SU-DHL-6 (cell line): ENCODE measurements at regions not wholly inside any gene's neighbourhood (a gene's known extent, or its start where the extent isn't known, plus 50 kb on each side); places are given as distances from the start of the nearest gene placed in this dataset.

Experiments used
- H2AFZ ChIP-seq: fragments of 200-600 bp; sonication (generic); 2 replicates; pipeline ENCODE4 v1.6.1; 2014; ENCODE audit warnings: low read depth, mild to moderate bottlenecking, moderate library complexity, mixed read lengths, antibody characterized with exemption, low read length; ENCODE audit not compliant: severe bottlenecking
- H3F3A ChIP-seq: fragments of 200-600 bp; shearing (Covaris generic); 2 replicates; pipeline ENCODE4 v1.6.0; 2016; ENCODE audit warnings: antibody characterized with exemption, mild to moderate bottlenecking; ENCODE audit not compliant: insufficient read depth
- H3K27ac ChIP-seq: fragments of 200-600 bp; sonication (generic); 2 replicates; pipeline ENCODE4 v1.5.1; 2016; ENCODE audit warnings: low read depth, mild to moderate bottlenecking, low read length, moderate library complexity, mixed read lengths
- H3K27me3 ChIP-seq: fragments of 200-600 bp; sonication (generic), shearing (Covaris generic); 2 replicates; pipeline ENCODE4 v1.6.0; 2014; ENCODE audit warnings: mild to moderate bottlenecking, low read length
- H3K36me3 ChIP-seq: fragments of 200-600 bp; sonication (generic); 2 replicates; pipeline ENCODE4 v1.6.1; 2014; ENCODE audit warnings: mild to moderate bottlenecking, low read length, mixed read lengths
- H3K4me2 ChIP-seq: fragments of 300-600, 200-600 bp; shearing (Covaris generic), sonication (generic); 2 replicates; pipeline ENCODE4 v1.6.0; 2014; ENCODE audit warnings: low read length, low read depth, mild to moderate bottlenecking; ENCODE audit not compliant: poor library complexity, severe bottlenecking
- H3K4me3 ChIP-seq: fragments of 200-600 bp; sonication (generic); 2 replicates; pipeline ENCODE4 v1.5.1; 2014; ENCODE audit warnings: antibody characterized with exemption, low read length, mild to moderate bottlenecking, mixed read lengths; ENCODE audit not compliant: insufficient read depth, poor library complexity, severe bottlenecking
- H3K79me2 ChIP-seq: fragments of 200-600 bp; sonication (generic); 2 replicates; pipeline ENCODE4 v1.6.1; 2014; ENCODE audit warnings: mild to moderate bottlenecking, low read length, moderate library complexity; ENCODE audit not compliant: insufficient read depth
- H3K9ac ChIP-seq: fragments of 200-600 bp; sonication (generic); 2 replicates; pipeline ENCODE4 v1.7.0; 2014; ENCODE audit warnings: mild to moderate bottlenecking, low read length
- H3K9me2 ChIP-seq: fragments of 200-600 bp; sonication (generic); replicated peaks from 2 replicates; pipeline ENCODE4 v1.6.1; 2014; ENCODE audit warnings: low read length; ENCODE audit not compliant: insufficient read depth
- H3K9me3 ChIP-seq: fragments of 200-600 bp; sonication (generic); 2 replicates; pipeline ENCODE4 v1.6.1; 2014; ENCODE audit warnings: low read length, mixed read lengths; ENCODE audit not compliant: insufficient read depth
- H4K20me1 ChIP-seq: fragments of 200-600 bp; sonication (generic); 2 replicates; pipeline ENCODE4 v1.6.1; 2014; ENCODE audit warnings: low read depth, mild to moderate bottlenecking, antibody characterized with exemption, low read length, moderate library complexity, mixed read lengths
- EZH2phosphoT487 ChIP-seq: fragments of 200-600 bp; sonication (generic), shearing (Covaris generic); conservative IDR thresholded peaks from 2 replicates; pipeline ENCODE4 v1.6.1; 2018; ENCODE audit warnings: mild to moderate bottlenecking, antibody characterized with exemption, low read length, moderate library complexity, mixed read lengths
- TF ChIP-seq, protein P1 (sequence below): fragments of 200-600 bp; sonication (generic); IDR thresholded peaks from one replicate; pipeline ENCODE4 v1.5.1; 2017; ENCODE audit warnings: antibody characterized with exemption, mild to moderate bottlenecking, low read length, moderate library complexity; ENCODE audit not compliant: insufficient read depth, poor library complexity, severe bottlenecking

DNA sequence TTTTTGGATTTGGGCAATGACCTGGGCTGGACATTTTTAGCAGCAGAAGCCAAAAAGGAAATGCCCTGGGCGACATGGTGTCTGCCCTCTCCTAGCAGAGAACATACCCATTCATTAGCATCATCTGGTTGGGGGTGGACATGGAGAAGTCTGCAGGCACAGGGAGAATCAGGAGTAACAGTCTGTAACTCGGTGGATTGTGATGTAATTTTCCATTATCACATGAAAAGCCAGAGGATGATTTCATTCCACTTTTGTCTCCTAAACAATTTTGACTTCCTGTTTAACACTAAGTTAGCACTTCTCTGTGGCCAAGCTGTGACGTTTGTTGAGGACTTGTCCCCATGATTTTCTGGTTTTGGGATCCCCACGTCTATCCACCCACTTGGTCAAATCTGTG is 153.8 kb upstream of the HABP2 start:
- TF ChIP-seq EZH2phosphoT487 = no peak
- TF ChIP-seq, protein P1, sequence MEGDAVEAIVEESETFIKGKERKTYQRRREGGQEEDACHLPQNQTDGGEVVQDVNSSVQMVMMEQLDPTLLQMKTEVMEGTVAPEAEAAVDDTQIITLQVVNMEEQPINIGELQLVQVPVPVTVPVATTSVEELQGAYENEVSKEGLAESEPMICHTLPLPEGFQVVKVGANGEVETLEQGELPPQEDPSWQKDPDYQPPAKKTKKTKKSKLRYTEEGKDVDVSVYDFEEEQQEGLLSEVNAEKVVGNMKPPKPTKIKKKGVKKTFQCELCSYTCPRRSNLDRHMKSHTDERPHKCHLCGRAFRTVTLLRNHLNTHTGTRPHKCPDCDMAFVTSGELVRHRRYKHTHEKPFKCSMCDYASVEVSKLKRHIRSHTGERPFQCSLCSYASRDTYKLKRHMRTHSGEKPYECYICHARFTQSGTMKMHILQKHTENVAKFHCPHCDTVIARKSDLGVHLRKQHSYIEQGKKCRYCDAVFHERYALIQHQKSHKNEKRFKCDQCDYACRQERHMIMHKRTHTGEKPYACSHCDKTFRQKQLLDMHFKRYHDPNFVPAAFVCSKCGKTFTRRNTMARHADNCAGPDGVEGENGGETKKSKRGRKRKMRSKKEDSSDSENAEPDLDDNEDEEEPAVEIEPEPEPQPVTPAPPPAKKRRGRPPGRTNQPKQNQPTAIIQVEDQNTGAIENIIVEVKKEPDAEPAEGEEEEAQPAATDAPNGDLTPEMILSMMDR = no peak
- H3K4me2 ChIP-seq = no peak overlapping the region
- H3K27me3 ChIP-seq = no peaks in the 10 kb centered on the region
- no peak overlapping the region for H3K4me3 ChIP-seq
- no peak overlapping the region for H2AFZ ChIP-seq
- H3K36me3 ChIP-seq = no peaks in the 10 kb centered on the region
- H3K9ac ChIP-seq = no peak overlapping the region
- no peaks in the 10 kb centered on the region for H3K79me2 ChIP-seq
- no peaks in the 10 kb centered on the region for H3K9me2 ChIP-seq
- no peaks in the 10 kb centered on the region for H3F3A ChIP-seq
- H4K20me1 ChIP-seq = no peaks in the 10 kb centered on the region
- no peak overlapping the region for H3K27ac ChIP-seq
- H3K9me3 ChIP-seq = no peaks in the 10 kb centered on the region

DNA sequence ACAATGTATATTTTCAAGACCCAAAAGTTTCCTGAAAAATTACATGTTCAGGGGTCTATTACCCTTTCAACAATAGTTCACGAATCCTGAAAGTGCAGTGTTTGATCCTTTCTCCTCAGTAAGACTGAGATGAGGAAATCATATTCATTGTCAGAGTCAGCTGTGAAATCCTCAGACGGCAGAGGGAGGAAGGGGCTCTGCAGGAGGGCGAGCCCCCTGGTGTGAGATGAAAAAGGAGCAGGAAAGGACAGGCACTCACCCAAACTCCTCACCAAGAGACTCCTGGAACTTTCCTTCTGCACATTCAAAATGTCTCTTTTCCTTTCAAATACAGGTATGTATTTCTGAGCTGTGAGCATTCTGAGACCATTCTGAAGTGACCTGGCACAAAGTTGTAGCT is 150.3 kb upstream of the HABP2 start:
- H3K9me2 ChIP-seq = no peaks in the 10 kb centered on the region
- H3K36me3 ChIP-seq = no peaks in the 10 kb centered on the region
- no peaks in the 10 kb centered on the region for H4K20me1 ChIP-seq
- no peak overlapping the region for H2AFZ ChIP-seq
- no peaks in the 10 kb centered on the region for H3K79me2 ChIP-seq
- no peak overlapping the region for H3K9ac ChIP-seq
- no peak overlapping the region for H3K4me3 ChIP-seq
- no peak for TF ChIP-seq EZH2phosphoT487
- TF ChIP-seq, protein P1 = no peak
- H3K9me3 ChIP-seq = no peaks in the 10 kb centered on the region
- no peak overlapping the region for H3K4me2 ChIP-seq
- no peaks in the 10 kb centered on the region for H3K27me3 ChIP-seq
- no peak overlapping the region for H3K27ac ChIP-seq
- H3F3A ChIP-seq = no peaks in the 10 kb centered on the region

GRCh38 chr10:113407218-113407617 is 145.6 kb upstream of the HABP2 start:
- Histone ChIP-seq H3K36me3 (no peaks in the 10 kb centered on the region), H4K20me1 (no peaks in the 10 kb centered on the region), H3K27ac (no peak overlapping the region), H3K9me3 (no peaks in the 10 kb centered on the region), H3K4me2 (no peak overlapping the region), H3F3A (no peaks in the 10 kb centered on the region), H3K9ac (no peak overlapping the region), H3K4me3 (no peak overlapping the region), H3K27me3 (no peaks in the 10 kb centered on the region), H3K79me2 (no peaks in the 10 kb centered on the region), H3K9me2 (no peaks in the 10 kb centered on the region), H2AFZ (no peak overlapping the region)
- TF ChIP-seq, protein P1 = no peak
- TF ChIP-seq EZH2phosphoT487 = no peak

- H4K20me1 ChIP-seq = no peaks in the 10 kb centered on the region
Measured at GRCh38 chr10:113409175-113409574, 143.7 kb upstream of the HABP2 start.

More at GRCh38 chr10:113409175-113409574, 143.7 kb upstream of the HABP2 start:
- H3K27ac ChIP-seq = no peak overlapping the region
- no peaks in the 10 kb centered on the region for H3K9me3 ChIP-seq
- H3K9me2 ChIP-seq = no peaks in the 10 kb centered on the region
- H2AFZ ChIP-seq = no peak overlapping the region
- no peak overlapping the region for H3K4me2 ChIP-seq
- TF ChIP-seq, protein P1 = no peak
- TF ChIP-seq EZH2phosphoT487 = no peak
- H3K27me3 ChIP-seq = no peaks in the 10 kb centered on the region
- H3K9ac ChIP-seq = no peak overlapping the region
- no peaks in the 10 kb centered on the region for H3F3A ChIP-seq
- H3K36me3 ChIP-seq = no peaks in the 10 kb centered on the region
- H3K4me3 ChIP-seq = no peak overlapping the region
- no peaks in the 10 kb centered on the region for H3K79me2 ChIP-seq
